ENCODE measurements at regions not wholly inside any gene's neighbourhood (a gene's known extent, or its start where the extent isn't known, plus 50 kb on each side); places are given as distances from the start of the nearest gene placed in this dataset.

- no peak for TF ChIP-seq CTCF (IDR thresholded peaks at IDR 0.05; ENCODE audit: low read depth, low read length, poor library complexity, severe bottlenecking)
- no peak for TF ChIP-seq EZH2phosphoT487 (IDR thresholded peaks at IDR 0.05; ENCODE audit: borderline replicate concordance, low read length)
These were observed 97.1 kb downstream of the HSPH1 start for GRCh38 chr13:31064636-31065035.

All from DOHH2 (cell line).